ENCODE measurements at regions not wholly inside any gene's neighbourhood (a gene's known extent, or its start where the extent isn't known, plus 50 kb on each side); places are given as distances from the start of the nearest gene placed in this dataset.
"Not testable (repeated sequence)": the region's sequence is repeated elsewhere in the genome, so short reads cannot be mapped to it uniquely, and the experiment has no call there.

DNA sequence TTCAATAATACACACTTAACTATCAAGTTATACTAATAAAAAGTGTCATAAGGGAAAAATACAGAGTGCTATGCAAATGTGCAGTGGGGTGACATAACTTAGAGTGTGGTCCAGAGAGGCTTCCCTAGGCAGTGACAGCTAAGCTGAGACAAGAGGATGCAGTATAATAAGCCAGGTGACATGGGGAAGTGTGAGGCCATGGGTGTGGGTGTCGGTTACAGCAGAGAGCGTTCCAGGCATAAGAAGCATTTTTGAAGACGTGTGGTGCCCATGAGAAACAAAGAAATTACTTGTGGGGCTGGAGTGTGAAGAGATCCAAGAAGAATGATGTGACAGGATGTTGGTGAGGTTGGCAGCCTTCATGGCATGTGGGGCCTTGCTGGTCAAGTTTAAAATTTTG is 78.1 kb upstream of the PICALM start:
- DNase-seq (ENCODE audit: low spot score): no peak

DNA sequence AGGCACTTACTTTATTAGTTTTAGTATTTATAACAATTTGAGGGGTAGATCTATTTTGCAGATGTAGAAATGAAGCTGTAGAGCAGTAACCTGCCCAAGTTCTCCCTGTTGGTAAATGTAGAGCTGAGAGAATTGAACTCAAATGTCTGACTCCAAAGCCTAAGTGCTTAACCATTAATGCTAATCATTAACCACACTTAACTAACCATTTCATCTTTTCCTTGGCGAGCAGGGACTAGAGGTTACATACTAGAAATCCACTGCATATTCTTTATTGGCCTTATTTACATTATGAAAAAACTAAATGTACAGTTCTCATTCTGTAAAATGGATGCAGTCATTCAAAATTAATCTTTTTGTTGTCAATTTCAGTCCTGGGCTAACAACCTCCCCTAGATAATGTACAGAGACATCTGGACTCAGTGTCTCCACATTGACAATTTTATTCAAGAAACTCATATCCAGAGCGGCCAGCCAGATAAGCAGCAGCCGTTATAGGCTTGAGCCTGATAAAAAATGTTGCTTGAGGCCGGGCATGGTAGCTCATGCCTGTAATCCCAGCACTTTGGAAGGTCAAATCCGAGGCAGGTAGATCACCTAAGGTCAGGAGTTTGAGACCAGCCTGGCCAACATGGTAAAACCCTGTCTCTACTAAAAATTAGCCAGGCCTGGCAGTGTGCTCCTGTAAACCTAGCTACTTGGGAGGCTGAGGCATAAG is 76.7 kb upstream of the PICALM start:
- DNase-seq (ENCODE audit: low spot score): no peak

DNA sequence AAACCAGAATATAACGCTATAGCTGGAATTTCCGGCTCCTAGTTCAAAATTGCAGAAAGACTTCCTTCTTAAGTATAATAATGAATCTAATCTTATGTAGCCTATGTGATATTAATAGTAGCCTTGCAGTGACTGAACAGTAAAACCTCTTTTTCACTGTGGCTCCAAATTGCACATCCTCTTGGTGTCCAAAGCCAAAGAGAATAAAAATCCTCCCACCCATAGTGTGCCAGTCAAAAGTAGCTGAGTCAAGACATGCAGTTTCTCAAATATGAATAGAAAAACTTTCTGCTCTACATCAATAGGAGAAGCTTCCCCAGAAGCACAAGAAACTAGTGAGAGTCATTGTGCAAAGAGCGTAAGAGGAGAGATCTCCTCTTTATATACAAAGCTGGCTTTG is 76.0 kb upstream of the PICALM start:
- no peak for DNase-seq (ENCODE audit: low spot score)

DNA sequence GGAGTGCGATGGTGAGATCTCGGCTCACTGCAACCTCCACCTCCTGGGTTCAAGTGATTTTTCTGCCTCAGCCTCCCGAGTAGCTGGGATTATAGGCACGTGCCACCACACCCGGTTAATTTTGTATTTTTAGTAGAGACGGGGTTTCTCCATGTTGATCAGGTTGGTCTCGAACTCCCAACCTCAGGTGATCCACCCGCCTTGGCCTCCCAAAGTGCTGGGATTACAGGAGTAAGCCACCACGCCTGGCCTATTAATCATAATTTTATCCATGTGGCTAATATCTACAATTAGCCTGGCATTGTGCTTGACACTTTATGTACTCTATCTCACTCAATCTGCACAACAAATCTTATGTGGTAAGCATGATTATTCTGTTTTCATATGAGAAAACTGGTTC is 75.2 kb upstream of the PICALM start:
- DNase-seq (ENCODE audit: low spot score): not testable (repeated sequence)

DNA sequence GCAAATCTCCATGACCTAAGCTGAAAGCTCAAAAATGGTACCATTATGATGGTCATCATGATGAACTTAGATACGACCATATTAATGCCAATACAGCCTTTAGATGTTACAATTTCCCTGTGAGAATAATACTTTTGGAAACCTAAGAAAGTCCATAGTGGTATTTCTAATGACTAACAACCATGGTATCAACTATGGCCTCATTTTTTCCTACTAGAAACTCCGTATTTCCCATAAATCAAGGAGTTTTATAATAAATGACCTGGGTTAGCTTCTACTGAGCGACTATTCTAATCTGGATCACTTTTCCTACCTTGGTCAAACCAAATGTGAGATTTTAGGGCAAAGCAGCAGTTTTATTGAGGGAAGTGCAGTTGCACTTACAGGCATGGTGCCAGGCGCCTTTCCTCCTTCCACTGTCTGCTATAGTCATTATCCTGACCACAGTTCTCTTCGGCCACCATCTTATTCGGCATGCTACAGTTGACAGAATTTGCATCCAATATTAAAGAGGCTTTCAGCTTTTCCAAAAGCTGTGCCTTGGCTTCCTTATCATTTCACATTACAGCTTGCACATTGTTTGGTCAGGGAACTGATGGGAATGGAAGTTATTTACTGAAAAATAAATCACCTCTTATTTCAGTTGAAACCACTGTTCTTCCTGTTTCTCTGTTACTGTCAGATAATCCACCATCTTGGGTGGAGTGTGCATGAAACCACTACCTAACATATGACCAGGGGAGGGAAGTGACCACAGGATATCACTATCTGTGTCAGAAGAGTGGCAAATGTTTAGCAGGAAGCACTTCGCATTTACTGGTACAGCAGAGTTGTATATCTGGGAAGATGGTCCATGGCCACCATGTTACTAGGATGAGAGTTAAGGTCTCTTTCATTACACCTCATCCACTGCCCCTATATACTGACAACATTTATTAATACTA is 74.5 kb upstream of the PICALM start:
- DNase-seq (ENCODE audit: low spot score): no peak

DNA sequence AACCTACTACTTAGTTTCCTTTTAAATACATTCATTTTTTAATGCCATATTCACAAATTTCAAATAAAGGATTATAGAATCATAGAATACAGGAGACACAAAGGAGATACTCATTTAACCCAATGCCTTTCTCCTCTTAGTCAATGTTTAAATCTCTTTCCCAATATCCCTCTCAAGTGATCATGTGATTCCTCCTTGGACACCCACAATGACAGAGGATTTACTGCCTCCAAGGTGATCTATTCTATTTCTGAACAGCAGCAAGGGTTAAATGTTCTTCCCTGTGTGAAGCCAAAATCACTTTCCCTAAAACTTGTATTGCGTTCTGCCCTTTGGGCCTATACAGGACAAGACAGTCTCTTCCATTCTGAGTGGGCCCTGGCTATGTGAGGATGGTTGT is 73.3 kb upstream of the PICALM start:
- DNase-seq (ENCODE audit: low spot score): no peak

DNA sequence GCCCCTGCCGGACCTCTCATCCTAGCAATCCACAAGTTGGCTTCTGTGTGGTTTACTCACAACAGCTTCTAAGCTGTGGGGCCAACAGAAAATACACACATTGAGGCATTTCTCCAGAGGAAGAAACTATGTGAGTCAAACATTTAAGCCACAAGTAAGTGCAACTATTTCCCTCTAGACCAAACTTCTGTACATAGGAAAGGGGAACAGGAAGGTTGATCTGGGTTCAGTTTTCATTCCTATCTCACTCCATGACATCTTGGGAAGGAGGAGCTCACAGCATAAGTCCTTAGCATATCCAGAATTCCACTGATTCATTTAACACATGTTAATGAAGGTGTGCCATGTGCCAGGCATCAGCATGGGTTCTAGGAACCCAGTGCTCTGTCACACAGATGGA is 72.8 kb upstream of the PICALM start:
- no peak for DNase-seq (ENCODE audit: low spot score)

DNA sequence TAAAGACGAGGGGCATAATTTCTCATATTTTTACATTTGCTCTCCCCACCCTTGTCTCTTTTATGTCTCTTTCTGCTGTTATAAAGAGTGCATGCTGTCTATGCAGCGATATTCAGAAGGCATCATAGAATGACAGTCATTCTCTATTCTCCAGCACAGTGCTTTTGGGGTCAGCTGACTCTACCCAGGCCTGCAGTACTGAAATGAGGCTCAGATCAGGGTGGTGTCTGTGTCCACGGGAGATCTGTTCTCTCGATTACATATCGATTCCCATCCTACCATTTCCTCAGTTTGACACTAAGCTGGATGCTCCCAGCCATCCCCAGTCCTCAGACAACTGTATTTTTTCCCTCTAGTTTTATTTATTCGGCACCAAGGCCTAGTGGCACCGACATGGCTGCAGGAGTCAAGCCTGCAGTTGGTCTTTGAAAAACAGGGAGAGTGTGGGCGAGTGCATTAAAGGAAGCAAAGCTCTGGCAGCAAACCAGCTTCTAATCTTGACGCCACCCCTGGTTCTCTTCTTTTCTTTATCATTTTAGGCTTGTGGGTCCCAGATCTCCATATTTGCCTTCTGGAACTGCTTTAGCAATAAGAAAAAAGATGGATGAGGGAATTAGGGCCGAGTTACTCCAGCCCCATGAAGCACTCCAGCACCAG is 71.6 kb upstream of the PICALM start:
- DNase-seq (ENCODE audit: low spot score): no peak

DNA sequence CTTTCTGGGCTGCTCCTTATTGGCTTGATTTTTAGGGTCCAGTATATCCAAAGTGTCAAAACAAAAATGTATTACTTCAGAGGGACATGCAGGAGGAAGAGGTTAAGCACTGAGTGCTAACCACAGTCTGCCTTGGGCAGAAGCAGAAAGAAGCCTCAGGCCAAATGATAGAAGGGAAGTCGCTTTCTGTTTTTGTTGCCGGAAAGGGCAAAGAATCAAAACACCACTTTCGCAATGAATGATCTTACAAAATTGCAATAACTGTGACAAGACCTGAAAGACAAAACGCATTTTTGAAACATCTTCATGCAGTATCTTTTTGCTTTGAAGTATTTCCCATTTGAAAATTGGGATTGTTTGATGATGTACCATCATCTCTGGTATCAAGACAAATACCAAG is 70.1 kb upstream of the PICALM start:
- no peak for DNase-seq (ENCODE audit: low spot score)

DNA sequence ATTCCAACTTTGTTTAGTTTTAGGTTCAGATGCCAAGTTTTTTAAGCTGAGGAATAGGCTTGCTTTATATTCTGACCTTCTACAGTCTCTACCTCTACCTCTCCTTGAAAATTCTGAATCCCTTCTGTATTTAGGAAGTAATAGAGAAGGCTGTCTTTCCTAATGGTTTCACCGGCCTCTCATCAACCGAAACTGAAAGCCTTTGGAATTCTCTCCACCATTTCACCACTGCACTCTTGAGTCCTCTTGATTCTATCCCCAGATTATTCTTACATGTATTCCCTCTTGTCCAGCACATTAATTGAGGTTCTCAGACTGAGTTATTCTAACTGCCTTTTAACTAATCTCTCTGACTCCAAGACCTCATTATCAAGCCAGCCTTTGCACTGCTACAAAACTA is 67.7 kb upstream of the PICALM start:
- no peak for DNase-seq (ENCODE audit: low spot score)

DNA sequence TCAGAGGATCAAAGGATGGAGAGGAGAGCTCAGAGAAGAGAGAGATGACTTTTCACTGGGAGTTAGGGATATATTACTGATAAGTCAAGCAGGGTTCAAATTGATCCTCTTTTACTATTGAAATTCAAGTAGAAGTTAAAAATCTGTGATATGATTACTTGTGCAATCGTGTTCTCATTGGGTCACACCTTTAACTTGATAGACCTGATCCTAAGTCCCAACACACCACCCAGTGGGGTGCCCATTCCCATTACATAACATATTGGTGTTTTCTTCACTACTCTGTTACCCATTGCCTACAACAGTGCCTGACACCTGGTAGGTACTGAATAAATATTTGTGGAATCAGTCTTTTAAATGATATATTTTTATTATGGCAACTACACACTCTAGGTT is 66.4 kb upstream of the PICALM start:
- DNase-seq (ENCODE audit: low spot score): no peak

DNA sequence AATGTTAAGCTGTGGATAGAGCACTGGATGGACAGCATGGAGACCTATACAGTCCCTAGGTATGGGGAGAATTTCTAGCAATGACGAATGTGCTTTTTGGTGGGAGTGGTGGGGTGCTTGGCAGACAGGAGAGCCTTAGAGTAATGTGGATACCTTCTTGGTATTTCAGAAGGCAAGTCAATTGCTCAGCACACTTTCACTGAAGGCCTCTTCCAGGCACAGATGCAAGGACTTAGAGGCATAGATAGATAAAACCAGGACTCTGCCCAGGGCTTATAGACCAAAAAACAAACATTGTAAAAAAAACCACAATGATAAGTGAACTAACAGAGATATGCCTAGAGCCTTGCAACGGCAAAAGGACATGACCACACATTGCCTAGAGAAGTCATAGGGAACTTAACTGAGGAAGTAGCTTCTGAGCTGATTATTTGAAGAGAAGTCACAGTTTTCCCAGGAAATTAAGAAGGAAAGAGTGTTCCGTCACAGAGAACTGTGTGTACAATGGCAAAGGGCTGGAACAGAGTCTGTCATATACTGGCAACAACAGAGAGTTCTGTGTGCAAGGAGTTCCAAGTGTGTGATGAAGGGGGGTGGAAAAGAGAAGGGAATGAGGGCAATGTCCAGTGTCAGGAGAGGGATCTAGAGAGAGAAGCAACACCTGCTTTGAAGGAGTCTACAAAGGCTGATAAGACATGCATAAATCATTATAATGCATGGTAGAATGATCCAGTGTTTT is 65.9 kb upstream of the PICALM start:
- no peak for DNase-seq (ENCODE audit: low spot score)

DNA sequence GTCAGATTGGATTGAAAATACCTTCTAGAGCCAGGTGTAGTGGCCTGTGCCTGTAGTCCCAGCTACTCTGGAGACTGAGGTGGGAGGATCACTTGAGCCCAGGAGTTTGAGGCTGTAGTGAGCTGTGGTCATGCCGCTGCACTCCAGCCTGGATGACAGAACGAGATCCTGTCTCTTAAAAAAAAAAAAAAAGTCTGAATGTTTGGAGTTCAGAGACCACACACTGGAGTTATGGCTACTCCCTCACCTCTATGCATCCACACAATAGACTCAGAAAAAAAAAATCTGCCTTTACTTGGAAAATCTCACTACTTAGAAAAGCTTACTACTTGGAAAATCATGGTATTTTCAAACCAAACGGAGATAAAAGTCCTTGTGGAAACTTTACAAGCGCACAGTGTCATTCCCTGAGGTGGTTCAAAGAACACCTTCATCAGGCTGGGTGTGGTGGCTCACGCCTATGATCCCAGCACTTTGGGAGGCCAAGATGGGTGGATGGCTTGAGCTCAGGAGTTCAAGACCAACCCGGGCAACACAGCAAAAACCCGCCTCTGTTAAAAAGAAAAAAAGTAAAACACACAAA is 63.9 kb upstream of the PICALM start:
- DNase-seq (ENCODE audit: low spot score): no peak

DNA sequence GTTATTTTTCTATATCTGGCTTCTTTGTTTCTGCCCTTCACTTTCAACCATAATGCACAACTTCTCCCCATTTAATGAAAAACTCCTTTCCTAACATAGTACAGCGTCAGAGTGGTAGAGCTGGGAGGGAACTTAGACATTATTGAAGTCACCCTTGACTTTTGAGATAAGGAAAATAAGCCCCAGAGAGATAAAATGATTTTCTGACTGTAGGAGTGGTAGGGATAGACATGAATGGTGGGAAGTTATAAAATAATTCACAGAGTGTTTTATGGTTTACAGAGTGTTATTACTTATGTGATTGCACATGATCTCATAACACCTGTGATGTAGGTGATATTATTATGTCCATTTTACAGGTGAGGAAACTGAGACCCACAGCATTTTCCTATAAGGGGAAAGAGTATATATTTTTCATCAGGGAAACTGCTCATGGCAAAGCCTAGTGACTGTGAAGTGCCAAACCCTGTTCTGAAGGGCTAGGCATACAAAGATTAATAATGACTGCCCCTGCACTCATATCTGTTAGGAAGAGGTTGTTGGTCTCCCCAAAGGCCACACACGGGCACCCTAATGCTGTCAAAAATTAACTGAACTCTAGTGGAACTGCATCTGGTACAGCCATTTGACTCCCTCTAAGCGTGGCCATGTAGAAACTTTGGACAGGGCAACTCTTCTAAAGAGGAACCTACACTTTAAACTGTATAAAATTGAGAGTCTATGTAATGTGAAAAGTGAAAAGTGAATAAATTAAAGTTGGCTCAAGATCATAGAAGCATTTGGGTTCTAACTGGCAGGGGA is 61.1 kb upstream of the PICALM start:
- DNase-seq (ENCODE audit: low spot score): no peak

DNA sequence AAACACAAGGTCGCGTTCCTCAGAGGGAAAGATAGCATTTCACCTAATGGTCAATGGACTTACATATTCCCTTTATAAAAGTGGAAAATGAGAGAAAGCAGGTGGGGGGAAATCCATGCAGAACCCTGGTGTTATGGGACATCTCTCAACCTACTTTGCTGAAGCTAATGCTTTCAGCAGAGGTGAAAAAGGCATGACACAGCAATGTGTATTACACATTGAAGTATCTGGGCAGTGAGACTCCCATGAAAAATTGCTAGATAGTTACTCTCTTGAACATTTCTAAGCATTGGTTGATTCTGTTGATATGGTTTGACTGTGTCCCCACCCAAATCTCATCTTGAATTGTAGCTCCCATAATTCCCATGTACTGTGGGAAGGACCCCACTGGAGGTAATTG is 60.0 kb upstream of the PICALM start:
- no peak for DNase-seq (ENCODE audit: low spot score)

DNA sequence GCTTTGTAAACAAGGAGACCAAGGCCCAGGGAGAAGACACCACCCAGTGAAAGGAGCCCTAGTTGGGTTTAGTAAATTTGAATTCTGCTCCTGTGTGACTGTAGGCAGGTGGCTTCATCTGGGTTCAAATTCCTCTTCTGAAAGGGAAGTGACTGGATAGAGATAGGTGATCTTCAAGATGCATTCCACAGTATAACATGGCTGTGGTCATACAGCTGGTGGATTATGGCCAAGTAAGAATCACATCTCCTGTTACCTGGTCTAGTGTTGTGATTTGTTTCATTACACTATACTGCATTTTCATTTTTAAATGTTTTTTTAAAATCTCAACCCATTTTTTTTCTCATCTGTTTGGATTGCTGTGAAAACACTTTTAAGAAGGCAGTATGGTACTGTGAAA is 58.0 kb upstream of the PICALM start:
- DNase-seq (ENCODE audit: low spot score): no peak

DNA sequence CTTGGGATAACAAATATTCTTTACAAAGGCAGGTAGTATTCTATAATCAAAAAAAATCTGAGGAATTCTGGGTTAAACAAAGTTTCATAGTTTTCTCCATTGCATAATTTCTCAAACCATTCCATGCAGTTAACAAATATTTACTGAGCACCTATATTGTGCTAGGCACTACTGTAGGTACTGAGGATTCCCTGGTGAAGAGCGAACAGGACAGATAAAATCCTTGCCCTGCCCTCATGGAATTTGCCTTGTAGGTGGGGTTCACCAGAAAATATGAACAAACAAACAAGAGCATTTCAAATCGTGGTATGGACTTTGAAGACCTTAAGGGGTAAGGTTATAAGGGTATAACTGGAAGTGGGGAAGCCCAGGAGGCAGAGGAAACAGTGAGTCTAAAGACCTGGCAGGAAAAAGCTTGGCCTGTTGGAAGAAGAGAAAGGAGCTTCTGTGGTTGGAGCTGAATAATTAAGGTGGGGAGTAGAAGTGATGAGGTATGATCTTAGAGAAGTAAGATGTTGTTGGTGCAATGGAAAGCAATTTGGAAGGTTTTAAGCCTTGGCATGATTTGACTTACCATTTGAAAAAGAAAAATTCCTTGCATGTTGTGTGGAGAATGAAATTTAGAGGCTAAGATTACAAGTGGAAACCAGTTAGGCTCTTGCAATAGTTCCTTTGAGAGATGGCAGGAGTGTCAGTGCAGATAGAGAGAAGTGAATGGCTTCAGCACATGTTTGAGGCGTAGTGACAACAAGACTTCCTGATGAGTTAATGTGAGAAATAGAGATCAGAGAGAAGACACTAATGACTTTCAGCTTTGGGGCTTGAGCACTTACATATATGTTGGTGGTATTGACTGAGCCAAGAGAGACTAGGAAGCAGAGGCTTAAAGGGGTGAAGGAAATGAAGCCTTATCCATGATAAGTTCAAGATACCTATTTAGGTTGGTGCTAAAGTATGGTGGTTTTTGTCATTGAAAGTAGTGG is 55.7 kb upstream of the PICALM start:
- no peak for DNase-seq (ENCODE audit: low spot score)

DNA sequence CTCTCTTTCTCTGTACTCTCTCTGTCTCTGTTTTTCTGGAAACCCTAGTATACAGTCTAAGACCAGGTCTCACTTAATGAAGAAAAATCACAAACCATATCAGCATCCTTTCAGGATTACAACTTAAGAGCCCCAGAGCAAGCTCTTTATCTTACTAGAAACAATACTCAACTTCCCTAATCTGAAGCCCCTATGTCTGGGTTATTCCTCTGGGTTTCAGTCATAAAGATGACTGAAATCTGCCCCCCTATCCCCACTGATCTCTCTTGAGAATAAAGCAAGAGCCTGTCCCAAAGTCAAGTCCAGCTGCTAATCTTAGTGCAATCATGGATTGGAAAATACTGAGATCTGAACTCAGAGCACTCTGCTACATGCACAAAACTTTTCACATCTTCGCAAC is 53.9 kb upstream of the PICALM start:
- DNase-seq (ENCODE audit: low spot score): no peak

DNA sequence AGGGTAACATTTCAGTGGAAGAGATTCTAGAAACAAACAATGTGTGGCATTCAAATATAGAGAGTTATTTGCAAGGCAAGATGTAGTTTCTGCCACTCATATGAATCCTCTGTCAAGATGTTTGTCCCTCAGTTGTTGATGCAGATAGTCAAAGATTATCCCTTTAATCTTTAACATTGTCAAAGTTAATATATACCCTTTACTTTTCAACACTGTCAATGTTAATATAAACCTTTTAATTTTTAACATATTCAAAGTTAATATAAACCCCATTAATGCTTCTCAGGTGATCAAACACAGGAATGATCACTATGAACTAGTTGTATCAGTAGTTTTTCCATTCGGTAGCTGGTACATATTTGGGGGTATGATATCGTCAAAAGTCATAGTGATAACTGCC is 51.9 kb upstream of the PICALM start:
- no peak for DNase-seq (ENCODE audit: low spot score)

DNA sequence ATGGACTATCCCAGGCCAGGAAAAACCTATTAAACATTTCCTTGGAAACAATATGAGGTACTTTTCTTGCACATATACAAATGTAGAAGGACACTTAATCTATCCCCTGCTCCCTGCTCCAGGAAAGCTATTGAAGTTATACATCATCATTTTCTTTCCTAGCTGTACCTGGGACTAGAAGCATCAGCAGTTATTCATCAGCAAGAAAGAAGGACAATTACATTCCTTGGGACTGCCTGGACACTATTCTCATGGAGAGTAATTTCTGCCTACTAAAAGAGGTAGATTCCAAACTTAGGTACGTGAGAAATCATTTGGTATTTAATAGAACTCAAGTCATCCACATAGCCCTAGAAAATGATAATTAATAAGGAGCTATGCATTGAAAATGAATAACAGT is 51.0 kb upstream of the PICALM start:
- no peak for DNase-seq (ENCODE audit: low spot score)
